ENCODE measurements at regions not wholly inside any gene's neighbourhood (a gene's known extent, or its start where the extent isn't known, plus 50 kb on each side); places are given as distances from the start of the nearest gene placed in this dataset.

DNA sequence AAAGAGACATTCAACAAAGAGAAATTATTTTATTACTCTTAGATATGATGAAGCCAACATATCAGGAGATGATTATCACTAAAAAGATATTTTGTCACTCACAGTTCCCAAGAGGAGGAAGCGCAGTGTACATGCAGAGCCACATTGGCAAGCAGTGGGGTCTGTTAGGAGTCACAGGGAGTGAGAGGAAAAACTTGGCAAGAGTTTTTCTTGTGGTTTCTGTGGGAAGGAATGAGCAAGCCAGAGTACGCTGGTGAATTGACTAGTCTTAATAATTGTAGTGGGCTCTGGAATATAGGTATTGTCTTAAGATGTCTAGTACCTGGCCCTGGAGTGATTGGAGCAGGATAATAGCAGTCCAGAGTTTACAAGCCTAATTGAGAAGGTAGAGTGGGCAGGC lies 1095.2 kb downstream of the GRIK2 start:
- H3K4me3 Mint-ChIP-seq: no peak overlapping the region
- ChIA-PET POLR2A (no interaction called here), CTCF (no interaction called here)
- no peaks in the 10 kb centered on the region for H3K27me3 Mint-ChIP-seq
- no peaks in the 10 kb centered on the region for H3K4me1 Mint-ChIP-seq
- no peak overlapping the region for H3K27ac Mint-ChIP-seq
- no peak for DNase-seq
- H3K36me3 Mint-ChIP-seq (ENCODE audit: low read depth): no peaks in the 10 kb centered on the region
- H3K9me3 Mint-ChIP-seq: peaks cover 3% of the 10 kb centered on the region

DNA sequence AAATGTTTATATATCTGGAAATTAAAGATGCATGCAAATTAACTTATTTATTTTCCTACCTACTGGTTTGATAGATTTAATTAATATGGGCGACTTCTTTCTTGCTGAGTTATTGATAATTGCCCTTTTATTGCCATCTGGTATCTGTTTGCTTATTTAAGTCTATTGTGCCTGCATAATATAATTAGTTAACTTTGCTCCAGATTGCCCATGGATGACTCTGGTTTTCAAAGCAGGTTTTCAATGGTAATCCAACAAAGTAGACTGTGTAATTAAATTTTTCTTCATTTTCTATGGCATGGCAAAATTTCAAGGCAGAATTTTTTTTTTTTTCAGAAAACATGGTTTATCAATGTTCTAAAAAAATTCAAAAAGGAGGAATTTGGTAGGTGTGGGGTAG lies 1092.0 kb downstream of the GRIK2 start:
- H3K9me3 Mint-ChIP-seq: peaks cover 3% of the 10 kb centered on the region
- DNase-seq: no peak
- no peak overlapping the region for H3K4me3 Mint-ChIP-seq
- POLR2A ChIA-PET: no interaction called here
- H3K4me1 Mint-ChIP-seq: no peaks in the 10 kb centered on the region
- CTCF ChIA-PET: no interaction called here
- no peaks in the 10 kb centered on the region for H3K27me3 Mint-ChIP-seq
- no peak overlapping the region for H3K27ac Mint-ChIP-seq
- no peaks in the 10 kb centered on the region for H3K36me3 Mint-ChIP-seq (ENCODE audit: low read depth)

DNA sequence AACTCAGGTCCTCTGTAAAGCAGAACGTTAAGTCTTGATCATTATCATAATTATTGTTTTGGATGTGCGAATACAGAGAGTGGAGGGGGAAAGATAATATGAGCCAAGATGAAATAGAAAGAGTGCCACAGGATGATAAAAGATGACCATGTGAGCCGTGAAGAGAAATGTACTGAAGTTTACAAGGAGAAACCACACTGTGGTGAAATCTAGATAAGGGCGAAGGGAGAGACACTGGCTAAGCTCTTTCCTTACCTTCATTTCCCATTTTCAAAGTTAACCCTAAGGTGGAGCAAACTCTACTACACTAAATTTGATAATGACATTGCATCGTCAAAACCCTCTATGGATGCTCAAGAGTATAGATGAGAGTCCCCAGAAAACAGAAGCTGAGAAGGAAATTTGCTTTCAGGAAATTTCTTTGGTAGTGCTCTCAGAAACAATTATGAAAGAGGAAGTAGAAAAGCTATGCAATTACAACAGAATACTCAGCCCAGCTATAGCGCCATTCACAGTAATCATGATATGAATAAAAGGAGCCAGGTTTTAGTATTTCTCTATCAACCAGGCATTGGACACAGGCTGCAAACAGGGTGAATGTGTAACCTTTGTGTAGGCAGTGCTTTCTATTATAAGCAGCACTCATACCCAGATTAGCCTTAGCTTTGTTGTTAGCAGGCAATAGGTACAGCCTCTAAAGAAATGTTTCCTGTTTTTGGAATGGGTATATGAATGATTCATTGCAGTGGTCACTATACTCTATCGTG lies 1080.7 kb downstream of the GRIK2 start:
- no peak for DNase-seq
- Mint-ChIP-seq H3K27ac (no peak overlapping the region), H3K4me3 (no peak overlapping the region), H3K4me1 (no peaks in the 10 kb centered on the region), H3K27me3 (no peaks in the 10 kb centered on the region), H3K9me3 (peaks cover 3% of the 10 kb centered on the region), H3K36me3 (ENCODE audit: low read depth) (no peaks in the 10 kb centered on the region)
- ChIA-PET POLR2A (no interaction called here), CTCF (no interaction called here)

DNA sequence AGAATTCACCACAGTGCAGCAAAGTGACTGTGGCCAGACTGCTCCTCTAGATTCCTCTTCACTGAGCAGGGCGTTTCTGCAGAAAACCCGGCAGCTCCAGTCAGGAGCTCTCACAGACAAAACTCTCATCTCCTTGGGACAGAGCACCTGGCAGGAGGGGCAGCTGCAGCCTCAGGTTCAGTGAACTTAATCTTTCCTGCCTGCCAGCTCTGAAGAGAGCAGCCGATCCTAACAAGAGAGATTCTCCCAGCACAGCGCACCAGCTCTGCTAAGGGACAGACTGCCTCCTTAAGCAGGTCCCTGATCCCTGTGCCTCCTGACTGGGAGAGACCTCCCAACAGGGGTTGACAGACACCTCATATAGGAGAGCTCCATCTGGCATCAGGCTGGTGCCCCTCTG lies 1065.5 kb downstream of the GRIK2 start:
- DNase-seq: no peak
- no peak overlapping the region for H3K4me3 Mint-ChIP-seq
- no peaks in the 10 kb centered on the region for H3K27me3 Mint-ChIP-seq
- H3K9me3 Mint-ChIP-seq: peaks cover 11% of the 10 kb centered on the region
- H3K36me3 Mint-ChIP-seq (ENCODE audit: low read depth): no peaks in the 10 kb centered on the region
- no peak overlapping the region for H3K27ac Mint-ChIP-seq
- CTCF ChIA-PET: no interaction called here
- POLR2A ChIA-PET: no interaction called here
- H3K4me1 Mint-ChIP-seq: no peaks in the 10 kb centered on the region

DNA sequence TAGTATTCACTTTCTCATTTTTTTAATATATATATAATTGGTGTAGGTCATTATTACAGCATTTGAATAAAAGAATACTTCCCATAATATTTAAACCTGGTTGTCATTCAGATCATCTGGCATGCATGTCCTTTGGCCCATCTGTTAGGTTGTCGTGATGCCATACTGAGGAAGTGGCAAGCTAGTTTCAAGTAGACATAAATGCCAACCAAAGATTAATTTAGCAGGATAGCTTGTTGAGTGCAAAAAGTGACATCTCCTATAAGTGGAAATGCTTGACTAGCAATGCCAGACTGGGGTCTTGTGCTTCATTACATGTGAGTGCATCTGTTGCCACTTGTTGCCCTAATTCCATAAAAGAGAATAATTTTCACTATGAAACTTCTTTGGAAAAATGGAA lies 1044.7 kb downstream of the GRIK2 start:
- no peak for DNase-seq
- Mint-ChIP-seq H3K4me3 (no peak overlapping the region), H3K9me3 (no peaks in the 10 kb centered on the region), H3K4me1 (no peaks in the 10 kb centered on the region), H3K27ac (no peak overlapping the region), H3K36me3 (ENCODE audit: low read depth) (no peaks in the 10 kb centered on the region), H3K27me3 (no peaks in the 10 kb centered on the region)
- ChIA-PET POLR2A (no interaction called here), CTCF (no interaction called here)

DNA sequence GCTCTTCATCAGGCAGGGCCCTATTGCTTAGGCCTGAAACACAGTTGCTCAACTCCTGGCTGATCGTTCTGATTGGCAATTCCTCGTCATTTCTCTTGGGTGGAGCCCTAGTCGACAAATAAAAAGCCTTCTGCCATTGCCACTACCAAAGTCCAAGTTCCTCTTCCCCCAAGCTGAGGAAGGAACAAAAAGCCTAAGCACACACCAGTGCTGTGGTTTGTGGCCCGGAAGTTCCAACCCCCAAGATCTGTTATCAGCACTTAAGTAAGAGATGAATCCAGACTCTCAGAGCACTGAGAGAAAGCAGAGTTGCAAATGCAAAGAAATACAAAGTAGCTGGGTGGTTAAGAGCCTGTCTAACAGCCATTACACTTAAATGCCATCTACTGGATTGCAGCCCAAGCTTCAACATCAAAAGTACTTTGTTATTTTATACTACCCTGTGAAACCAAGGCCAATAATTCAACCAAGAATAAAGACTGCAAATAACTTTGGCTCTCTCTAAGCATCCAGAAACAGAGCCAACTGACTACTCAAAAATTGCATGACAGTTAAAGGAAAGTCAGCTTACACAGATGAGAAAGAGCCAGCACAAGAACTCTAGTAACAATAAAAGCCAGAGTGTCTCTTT lies 1024.0 kb downstream of the GRIK2 start:
- no peak overlapping the region for H3K4me3 Mint-ChIP-seq
- peaks cover 4% of the 10 kb centered on the region for H3K4me1 Mint-ChIP-seq
- H3K27ac Mint-ChIP-seq: no peak overlapping the region
- POLR2A ChIA-PET: no interaction called here
- CTCF ChIA-PET: no interaction called here
- H3K36me3 Mint-ChIP-seq (ENCODE audit: low read depth): no peaks in the 10 kb centered on the region
- H3K9me3 Mint-ChIP-seq: peaks cover 11% of the 10 kb centered on the region
- H3K27me3 Mint-ChIP-seq: no peaks in the 10 kb centered on the region
- DNase-seq: no peak

DNA sequence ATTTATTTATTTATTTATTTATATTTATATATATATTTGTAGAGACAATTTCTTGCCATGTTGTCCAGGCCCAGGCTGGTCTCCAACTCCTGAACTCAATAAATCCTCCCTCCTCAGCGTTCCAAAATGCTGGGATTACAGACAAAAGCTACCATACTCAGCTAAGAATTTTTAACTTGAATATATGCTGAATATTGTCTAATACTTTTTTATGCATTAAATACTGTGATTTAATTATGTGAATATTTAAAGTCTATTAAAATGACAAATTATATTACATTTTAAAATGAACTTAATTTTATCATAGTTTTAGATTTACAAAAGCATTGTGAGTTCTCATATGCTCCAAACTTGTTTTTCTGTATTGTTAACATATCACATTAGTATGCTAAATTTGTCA lies 1022.4 kb downstream of the GRIK2 start:
- no peaks in the 10 kb centered on the region for H3K36me3 Mint-ChIP-seq (ENCODE audit: low read depth)
- CTCF ChIA-PET: no interaction called here
- H3K27ac Mint-ChIP-seq: no peak overlapping the region
- peaks cover 13% of the 10 kb centered on the region for H3K9me3 Mint-ChIP-seq
- POLR2A ChIA-PET: no interaction called here
- no peaks in the 10 kb centered on the region for H3K27me3 Mint-ChIP-seq
- no peak for DNase-seq
- H3K4me1 Mint-ChIP-seq: peaks cover 4% of the 10 kb centered on the region
- H3K4me3 Mint-ChIP-seq: no peak overlapping the region

DNA sequence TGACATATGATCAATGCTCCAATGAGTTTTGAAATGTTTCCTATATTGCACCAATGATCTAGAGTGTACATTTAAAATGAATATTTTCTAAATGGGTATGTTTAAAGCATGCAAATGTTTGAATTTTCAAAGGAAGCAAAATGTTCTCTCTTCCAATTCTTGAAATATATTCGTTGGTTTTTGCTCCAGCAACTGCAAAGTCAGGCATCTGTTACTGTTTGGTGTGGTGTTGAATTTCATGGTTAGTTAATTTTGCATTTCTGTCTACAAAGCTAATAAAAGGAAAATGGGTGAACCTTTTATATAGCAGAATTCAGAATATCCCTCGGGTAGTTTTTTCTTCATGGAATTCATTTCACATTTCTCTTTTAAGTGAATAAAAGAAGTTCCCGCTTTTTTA lies 1018.3 kb downstream of the GRIK2 start:
- Mint-ChIP-seq H3K36me3 (ENCODE audit: low read depth) (no peaks in the 10 kb centered on the region), H3K27me3 (no peaks in the 10 kb centered on the region), H3K9me3 (peaks cover 7% of the 10 kb centered on the region), H3K4me3 (no peak overlapping the region), H3K27ac (no peak overlapping the region), H3K4me1 (no peaks in the 10 kb centered on the region)
- POLR2A ChIA-PET: no interaction called here
- CTCF ChIA-PET: no interaction called here
- DNase-seq: no peak

DNA sequence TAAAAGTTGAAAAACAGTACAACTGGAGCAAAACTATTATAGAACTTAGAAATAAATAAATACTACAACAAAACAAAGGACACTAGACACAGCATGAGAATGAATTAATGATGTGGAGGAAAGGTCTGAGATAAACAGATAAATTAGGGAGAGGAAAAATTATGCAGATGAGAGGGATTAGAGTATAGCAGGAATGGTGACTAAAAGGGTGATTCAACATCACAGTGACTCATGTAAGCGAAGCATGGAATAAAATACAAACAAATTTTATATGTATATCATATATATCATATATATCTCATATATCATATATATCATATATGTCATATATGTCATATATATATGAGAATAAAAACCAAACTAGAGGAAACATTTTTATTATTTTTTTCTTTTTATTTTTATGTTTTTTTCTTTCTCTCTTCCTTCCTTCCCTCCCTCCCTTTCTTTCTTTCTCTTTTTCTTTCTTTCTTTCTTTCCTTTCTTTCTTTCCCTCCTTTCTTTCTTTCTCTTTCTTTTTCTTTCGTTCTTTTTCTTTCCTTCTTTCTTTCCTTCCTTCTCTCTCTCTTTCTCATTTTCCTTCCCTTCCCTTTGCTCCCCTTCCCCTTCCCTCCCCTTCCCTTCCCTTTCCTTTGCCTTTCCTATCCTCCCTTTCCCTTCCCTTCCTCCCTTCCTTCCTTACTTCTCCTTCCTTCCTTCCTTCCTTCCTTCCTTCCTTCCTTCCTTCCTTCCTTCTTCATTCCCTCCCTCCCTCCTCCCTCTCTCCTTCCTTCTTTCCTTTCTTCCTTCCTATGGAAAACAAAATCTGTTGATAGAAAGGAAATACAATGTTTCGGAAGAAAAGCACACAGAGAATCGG lies 1014.6 kb downstream of the GRIK2 start:
- Mint-ChIP-seq H3K36me3 (ENCODE audit: low read depth) (no peaks in the 10 kb centered on the region), H3K27me3 (no peaks in the 10 kb centered on the region), H3K27ac (no peak overlapping the region), H3K9me3 (peaks cover 7% of the 10 kb centered on the region), H3K4me3 (no peak overlapping the region), H3K4me1 (no peaks in the 10 kb centered on the region)
- CTCF ChIA-PET: no interaction called here
- POLR2A ChIA-PET: no interaction called here
- no peak for DNase-seq

DNA sequence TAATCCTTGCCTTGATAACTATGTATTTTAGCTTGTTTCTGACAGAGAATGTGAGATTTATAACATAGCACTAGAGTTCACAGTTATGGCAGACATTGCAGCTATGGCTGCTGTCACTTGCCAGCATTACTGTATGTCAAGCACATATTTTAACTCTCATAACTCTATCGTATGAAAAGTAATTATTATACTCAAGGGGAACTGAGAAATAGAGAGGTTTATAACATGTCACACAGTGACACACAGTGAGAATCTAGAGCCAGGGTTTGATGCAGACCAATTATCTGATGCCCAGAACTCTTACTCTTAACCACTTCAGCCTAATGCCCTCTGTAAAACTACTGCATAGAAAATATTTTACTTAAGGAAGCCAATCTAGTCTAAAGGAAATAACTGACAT lies 1012.4 kb downstream of the GRIK2 start:
- no peak overlapping the region for H3K4me3 Mint-ChIP-seq
- H3K9me3 Mint-ChIP-seq: peaks cover 5% of the 10 kb centered on the region
- CTCF ChIA-PET: no interaction called here

DNA sequence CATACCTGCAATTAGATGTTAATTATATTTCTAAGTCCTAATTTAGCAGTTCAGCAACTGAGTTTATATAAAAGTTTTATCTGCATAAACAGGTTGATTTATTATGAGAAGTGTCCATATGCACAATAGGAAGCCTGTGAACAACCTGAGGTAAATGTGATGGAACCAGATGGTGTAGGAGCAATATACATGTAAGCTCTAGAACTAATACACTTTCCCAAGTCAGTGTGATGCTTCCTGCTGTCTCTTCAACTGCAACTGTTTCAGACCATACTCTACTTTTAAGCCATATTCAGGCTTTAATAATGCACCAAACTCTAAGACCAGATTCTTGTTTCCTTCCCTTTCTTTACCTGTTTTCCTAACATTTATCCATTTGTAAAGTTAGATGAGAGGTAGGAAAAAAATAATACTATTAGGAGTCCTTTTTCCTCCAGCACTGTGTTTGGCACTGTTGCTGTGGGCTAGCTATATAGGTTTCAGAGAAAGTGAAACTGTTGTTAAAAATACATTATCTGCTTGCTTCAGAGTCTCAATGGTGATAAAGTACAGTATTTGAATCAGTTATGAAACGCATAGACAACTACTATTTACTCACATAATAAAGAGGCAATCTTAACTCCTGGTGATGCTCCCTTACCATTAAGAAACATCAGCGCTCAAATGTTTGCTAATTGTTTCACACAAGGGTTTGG lies 1009.3 kb downstream of the GRIK2 start:
- Mint-ChIP-seq H3K27ac (no peak overlapping the region), H3K36me3 (ENCODE audit: low read depth) (no peaks in the 10 kb centered on the region), H3K27me3 (no peaks in the 10 kb centered on the region), H3K9me3 (peaks cover 8% of the 10 kb centered on the region), H3K4me1 (no peaks in the 10 kb centered on the region), H3K4me3 (no peak overlapping the region)
- ChIA-PET POLR2A (no interaction called here), CTCF (no interaction called here)
- DNase-seq: no peak

More for the DNA sequence above, 1012.4 kb downstream of the GRIK2 start:
- DNase-seq: no peak
- Mint-ChIP-seq H3K27me3 (no peaks in the 10 kb centered on the region), H3K36me3 (ENCODE audit: low read depth) (no peaks in the 10 kb centered on the region), H3K4me1 (no peaks in the 10 kb centered on the region), H3K27ac (no peak overlapping the region)
- POLR2A ChIA-PET: no interaction called here

DNA sequence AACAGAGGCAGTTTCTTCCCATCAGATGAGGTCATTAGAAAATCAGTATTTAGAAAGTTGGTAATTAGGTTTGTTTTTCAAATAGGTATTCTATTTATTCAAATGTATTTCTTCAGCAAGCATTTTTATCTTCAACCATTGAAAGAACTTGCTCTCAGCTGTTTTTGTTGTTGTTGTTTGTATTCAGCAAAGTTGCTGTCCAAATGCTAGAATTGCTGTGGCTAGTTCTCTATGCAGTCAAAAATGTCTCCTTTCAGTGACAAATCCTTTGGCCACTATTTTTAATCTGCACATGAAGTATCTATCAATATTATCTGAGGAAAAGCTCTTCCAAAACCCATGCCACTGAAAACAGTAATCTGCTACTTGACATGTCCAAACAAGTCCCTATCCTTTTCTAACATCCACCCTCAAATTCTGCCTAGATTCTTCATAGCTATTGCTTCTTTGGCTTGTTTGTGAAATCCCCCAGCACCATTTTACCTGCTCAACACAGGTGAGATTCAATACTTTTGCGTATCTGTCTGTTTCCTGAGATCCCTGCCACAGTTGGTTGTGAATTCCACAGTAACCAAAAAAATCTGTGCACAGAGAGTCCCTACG lies 1005.4 kb downstream of the GRIK2 start:
- DNase-seq: no peak
- ChIA-PET CTCF (no interaction called here), POLR2A (no interaction called here)
- Mint-ChIP-seq H3K36me3 (ENCODE audit: low read depth) (no peaks in the 10 kb centered on the region), H3K9me3 (peaks cover 4% of the 10 kb centered on the region), H3K4me1 (no peaks in the 10 kb centered on the region), H3K4me3 (no peak overlapping the region), H3K27me3 (no peaks in the 10 kb centered on the region), H3K27ac (no peak overlapping the region)

DNA sequence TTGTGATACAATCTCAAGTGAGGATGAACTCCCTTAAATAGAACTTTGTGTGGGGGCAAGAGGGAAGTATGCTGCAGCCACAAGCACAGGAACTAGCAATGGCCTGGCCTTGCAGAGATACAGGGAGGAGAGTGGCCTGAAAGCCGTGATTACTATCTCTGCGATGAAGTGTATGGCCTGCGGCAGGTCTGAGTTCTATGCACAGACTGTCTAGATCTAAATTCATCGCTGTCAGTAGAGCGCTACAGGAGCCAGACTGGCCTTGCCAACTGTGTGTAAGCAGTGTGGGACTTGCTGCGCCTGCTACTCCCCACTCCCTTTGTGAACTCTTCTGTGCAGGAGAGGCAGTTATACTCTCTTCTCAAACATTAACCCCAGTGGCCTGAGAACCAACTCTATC lies 997.0 kb downstream of the GRIK2 start:
- Mint-ChIP-seq H3K9me3 (peaks cover 5% of the 10 kb centered on the region), H3K36me3 (ENCODE audit: low read depth) (no peaks in the 10 kb centered on the region), H3K4me3 (no peak overlapping the region), H3K4me1 (no peaks in the 10 kb centered on the region), H3K27ac (no peak overlapping the region), H3K27me3 (no peaks in the 10 kb centered on the region)
- ChIA-PET CTCF (no interaction called here), POLR2A (no interaction called here)
- no peak for DNase-seq

Measured in activated CD4-positive, alpha-beta memory T cell treated with anti-CD3 and anti-CD28 coated beads, Interleukin-2, amount 10 ng/mL, durations not matched to agents 7 days and 5 days (primary cell).